NOMO-1 (cell line): ENCODE measurements at regions not wholly inside any gene's neighbourhood (a gene's known extent, or its start where the extent isn't known, plus 50 kb on each side); places are given as distances from the start of the nearest gene placed in this dataset.

Experiments used
- DNase-seq, 2 experiments: peaks; one replicate each; lab custom pipeline; 2025; ENCODE audit not compliant: unreplicated experiment in 2 of 2; lab: John Stamatoyannopoulos, UW

GRCh38 chr9:99391937-99392594 lies 170.0 kb downstream of the SEC61B start:
- DNase-seq, result no peak

GRCh38 chr9:99392986-99393385 lies 170.9 kb downstream of the SEC61B start:
- peak in 1 of 2 experiments; percentile 9 for DNase-seq

- no peak for DNase-seq
Measured at GRCh38 chr9:99393993-99394392, 171.9 kb downstream of the SEC61B start.

- no peak for DNase-seq
Measured at GRCh38 chr9:99398241-99398640, 176.2 kb downstream of the SEC61B start.

- no peak for DNase-seq
Measured at GRCh38 chr9:99399474-99399873, 177.4 kb downstream of the SEC61B start.

- no peak for DNase-seq
Measured at GRCh38 chr9:99400184-99400731, 178.2 kb downstream of the SEC61B start.

- DNase-seq, result no peak
Measured at GRCh38 chr9:99401680-99402504, 179.8 kb downstream of the SEC61B start.

- DNase-seq, result no peak
Measured at GRCh38 chr9:99403371-99403770, 181.3 kb downstream of the SEC61B start.

GRCh38 chr9:99405359-99405758 lies 183.3 kb downstream of the SEC61B start:
- DNase-seq, result peak; percentile 4 to 44

- no peak for DNase-seq
Measured at GRCh38 chr9:99406939-99407338, 184.9 kb downstream of the SEC61B start.

- no peak for DNase-seq
Measured at GRCh38 chr9:99411068-99411467, 189.0 kb downstream of the SEC61B start.

- DNase-seq, result no peak
Measured at GRCh38 chr9:99411479-99412115, 189.5 kb downstream of the SEC61B start.

GRCh38 chr9:99412606-99413005 lies 190.5 kb downstream of the SEC61B start:
- DNase-seq, result no peak

GRCh38 chr9:99414321-99414720 lies 192.2 kb downstream of the SEC61B start:
- DNase-seq, result no peak

GRCh38 chr9:99415606-99416005 lies 193.5 kb downstream of the SEC61B start:
- DNase-seq, result no peak

GRCh38 chr9:99416007-99416406 lies 193.9 kb downstream of the SEC61B start:
- DNase-seq, result peak; percentile 42 to 69

- DNase-seq, result no peak
Measured at GRCh38 chr9:99419070-99419469, 197.0 kb downstream of the SEC61B start.

- DNase-seq, result no peak
Measured at GRCh38 chr9:99421369-99421768, 199.3 kb downstream of the SEC61B start.

GRCh38 chr9:99425124-99425523 lies 203.0 kb downstream of the SEC61B start:
- no peak for DNase-seq

- DNase-seq, result no peak
Measured at GRCh38 chr9:99425923-99426842, 204.1 kb downstream of the SEC61B start.
